B cell (primary cell): ENCODE measurements at regions not wholly inside any gene's neighbourhood (a gene's known extent, or its start where the extent isn't known, plus 50 kb on each side); places are given as distances from the start of the nearest gene placed in this dataset.

ENCODE experiments used
- ATAC-seq: fragments of 200-7000 bp; cut with Tn5 transposase; one replicate; pipeline ENCODE4 v1.10.0; 2021; ENCODE audit warnings: low read depth, mild to moderate bottlenecking, moderate number of reproducible peaks, moderate library complexity
- CTCF ChIA-PET: fragments of 350-600 bp; sonication (Branson Sonifier 250); formaldehyde crosslinking; loops from one replicate; lab custom pipeline; 2021; ENCODE audit warnings: antibody characterized with exemption, inconsistent platforms; lab: Charles Lee
- POLR2A ChIA-PET: fragments of 350-600 bp; sonication (Branson Sonifier 250); formaldehyde crosslinking; loops from one replicate; lab custom pipeline; 2021; ENCODE audit warnings: antibody characterized with exemption; lab: Charles Lee
- DNase-seq: peaks from one replicate; pipeline ENCODE4 v3.0.0; 2013
- H2AFZ ChIP-seq: 2 replicates; pipeline ENCODE4 v1.6.1; 2012; ENCODE audit warnings: mild to moderate bottlenecking, low read depth, low read length; ENCODE audit not compliant: insufficient read depth, poor library complexity, severe bottlenecking
- H3K27ac ChIP-seq, 2 donors: 1 replicate in 1 of 2; 2 replicates in 1 of 2; pipeline ENCODE4 v1.5.1; 2012 to 2013; ENCODE audit warnings: low read length in 2 of 2, mild to moderate bottlenecking in 2 of 2, moderate library complexity in 1 of 2
- H3K27me3 ChIP-seq, 4 experiments: fragments of 200-600 bp in 1 of 4; sonication (generic) in 1 of 4; replicated peaks in 1 of 4; 1 replicate in 2 of 4; 2 replicates in 2 of 4; pipeline versions ENCODE4 v1.6.1 to v1.7.0; 2013 to 2016; ENCODE audit warnings: low read length in 3 of 4, mild to moderate bottlenecking in 2 of 4, mixed read lengths in 1 of 4, moderate library complexity in 1 of 4; ENCODE audit not compliant: insufficient read depth in 4 of 4, control insufficient read depth in 3 of 4; ENCODE audit errors: control extremely low read depth in 1 of 4
- H3K36me3 ChIP-seq, 2 experiments: replicated peaks in 1 of 2; 1 replicate in 1 of 2; 2 replicates in 1 of 2; pipeline versions ENCODE4 v1.6.1 to v1.7.1; 2013; ENCODE audit warnings: low read length in 1 of 2; ENCODE audit not compliant: insufficient read depth in 2 of 2, control insufficient read depth in 1 of 2; ENCODE audit errors: control extremely low read depth in 1 of 2, extremely low read depth in 1 of 2
- H3K4me1 ChIP-seq, 2 donors: fragments of 200-600 bp in 1 of 2; sonication (generic) in 1 of 2; 1 replicate in 1 of 2; 2 replicates in 1 of 2; pipeline versions ENCODE4 v1.5.1 to v1.6.1; 2013 to 2017; ENCODE audit warnings: low read length in 2 of 2; ENCODE audit not compliant: control insufficient read depth in 2 of 2, insufficient read depth in 2 of 2
- H3K4me2 ChIP-seq: replicated peaks from 2 replicates; pipeline ENCODE3; 2012; ENCODE audit warnings: mild to moderate bottlenecking, low read depth, low read length; ENCODE audit not compliant: poor library complexity, severe bottlenecking
- H3K4me3 ChIP-seq, 5 experiments: fragments of 200-600 bp in 1 of 5; sonication (generic) in 1 of 5; 1 replicate in 3 of 5; 2 replicates in 2 of 5; pipeline versions ENCODE4 v1.5.1 to v1.7.0; 2011 to 2016; ENCODE audit warnings: low read length in 4 of 5, mild to moderate bottlenecking in 4 of 5, low read depth in 2 of 5, control low read depth in 1 of 5, moderate library complexity in 1 of 5; ENCODE audit not compliant: insufficient read depth in 1 of 5; ENCODE audit errors: control extremely low read depth in 1 of 5, extremely low read depth in 1 of 5
- H3K79me2 ChIP-seq: fragments of 200-600 bp; sonication (generic); one replicate; pipeline ENCODE4 v1.6.0; 2016; ENCODE audit warnings: low read length; ENCODE audit not compliant: control insufficient read depth, insufficient read depth
- H3K9ac ChIP-seq: fragments of 200-600 bp; sonication (generic); 2 replicates; pipeline ENCODE4 v1.6.1; 2017; ENCODE audit warnings: mild to moderate bottlenecking, low read length, moderate library complexity
- H3K9me3 ChIP-seq, 3 donors: one replicate each; pipeline versions ENCODE4 v1.6.1 to v1.7.1; 2013; ENCODE audit warnings: low read length in 2 of 3; ENCODE audit not compliant: control insufficient read depth in 2 of 3, insufficient read depth in 1 of 3; ENCODE audit errors: control extremely low read depth in 1 of 3
- H4K20me1 ChIP-seq: 2 replicates; pipeline ENCODE4 v1.6.0; 2012; ENCODE audit warnings: mild to moderate bottlenecking, low read length; ENCODE audit not compliant: insufficient read depth, control insufficient read depth, poor library complexity, severe bottlenecking
- H3K27ac Mint-ChIP-seq: one replicate; pipeline ENCODE4 v1.8.0; 2021; ENCODE audit warnings: mixed read lengths
- H3K27me3 Mint-ChIP-seq: one replicate; pipeline ENCODE4 v1.8.0; 2021; ENCODE audit warnings: mixed read lengths
- H3K4me1 Mint-ChIP-seq: one replicate; pipeline ENCODE4 v1.8.0; 2021; ENCODE audit warnings: mixed read lengths
- H3K4me3 Mint-ChIP-seq: one replicate; pipeline ENCODE4 v1.8.0; 2021; ENCODE audit warnings: mixed read lengths
- H3K9me3 Mint-ChIP-seq: one replicate; pipeline ENCODE4 v1.8.0; 2022; ENCODE audit warnings: mixed read lengths; ENCODE audit not compliant: insufficient read depth
- CTCF ChIP-seq: fragments of 200-600 bp; IDR thresholded peaks from one replicate; pipeline ENCODE4 v1.8.0; 2022; ENCODE audit warnings: antibody characterized with exemption, mild to moderate bottlenecking
- EZH2 ChIP-seq: IDR thresholded peaks from 2 replicates; pipeline ENCODE4 v1.6.1; 2012; ENCODE audit warnings: borderline replicate concordance, low read depth, mild to moderate bottlenecking, moderate library complexity, low read length; ENCODE audit not compliant: insufficient read depth, poor library complexity, severe bottlenecking
- WGBS: methylation state at CpG from one replicate; pipeline ENCODE4 v1.1.5; 2013; ENCODE audit warnings: missing lambda C conversion rate; ENCODE audit not compliant: insufficient coverage; 5-methylcytosine and 5-hydroxymethylcytosine counted together
- intact Hi-C: fragments of 100-400 bp; cut with micrococcal nuclease; formaldehyde crosslinking; loops from one replicate; pipeline ENCODE4 v1.10.0; 2022

- Mint-ChIP-seq H3K27me3 (no peaks in the 10 kb centered on the region), H3K9me3 (peaks cover 5% of the 10 kb centered on the region), H3K4me3 (no peak overlapping the region), H3K4me1 (no peaks in the 10 kb centered on the region), H3K27ac (no peak overlapping the region)
- Histone ChIP-seq H3K4me2 (no peak overlapping the region), H3K27me3 (no peaks in the 10 kb centered on the region), H4K20me1 (no peaks in the 10 kb centered on the region), H3K27ac (no peak overlapping the region), H3K36me3 (no peaks in the 10 kb centered on the region), H2AFZ (no peak overlapping the region), H3K4me1 (no peaks in the 10 kb centered on the region), H3K9me3 (peaks cover 0 to 4% (median 0%) of the 10 kb centered on the region in 3 donors), H3K9ac (no peak overlapping the region), H3K4me3 (no peak overlapping the region), H3K79me2 (no peaks in the 10 kb centered on the region)
- ChIA-PET POLR2A (no interaction called here), CTCF (no interaction called here)
- TF ChIP-seq EZH2 (no peak), CTCF (no peak)
- DNase-seq (no peak), ATAC-seq (no peak)
- 100% methylated on average over 1 of the region's 1 CpG for WGBS
- intact Hi-C loops: no loop called here
These were observed 591.7 kb upstream of the DDX18 start for GRCh38 chr2:117222809-117223208.

- TF ChIP-seq CTCF (no peak), EZH2 (no peak)
- no peak overlapping the region for H3K4me2 ChIP-seq
- no peaks in the 10 kb centered on the region for H3K27me3 ChIP-seq
- Mint-ChIP-seq H3K27ac (no peak overlapping the region), H3K4me1 (no peaks in the 10 kb centered on the region), H3K9me3 (peaks cover 14% of the 10 kb centered on the region), H3K27me3 (no peaks in the 10 kb centered on the region), H3K4me3 (no peak overlapping the region)
- no peak overlapping the region for H2AFZ ChIP-seq
- H3K9me3 ChIP-seq: peaks cover 0 to 5% (median 0%) of the 10 kb centered on the region in 3 donors
- ATAC-seq (no peak), DNase-seq (no peak)
- POLR2A ChIA-PET: no interaction called here
- H4K20me1 ChIP-seq: no peaks in the 10 kb centered on the region
- no peak overlapping the region for H3K9ac ChIP-seq
- H3K4me3 ChIP-seq: no peak overlapping the region
- WGBS: 100% methylated on average over 1 of the region's 2 CpGs
- CTCF ChIA-PET: no interaction called here
- H3K27ac ChIP-seq: no peak overlapping the region
- intact Hi-C loops: no loop called here
- H3K4me1 ChIP-seq: no peaks in the 10 kb centered on the region
- H3K36me3 ChIP-seq: no peaks in the 10 kb centered on the region
- no peaks in the 10 kb centered on the region for H3K79me2 ChIP-seq
These were observed 582.2 kb upstream of the DDX18 start for GRCh38 chr2:117232305-117232704.
